CD4-positive, alpha-beta T cell treated with Interleukin-21 for 1 hour (primary cell): ENCODE measurements at regions not wholly inside any gene's neighbourhood (a gene's known extent, or its start where the extent isn't known, plus 50 kb on each side); places are given as distances from the start of the nearest gene placed in this dataset.
"Not testable (repeated sequence)": the region's sequence is repeated elsewhere in the genome, so short reads cannot be mapped to it uniquely, and the experiment has no call there.

Experiments
- DNase-seq: peaks from one replicate; pipeline ENCODE4 v3.0.0-alpha.2; 2020

- DNase-seq: no peak
Measured at GRCh38 chr9:84512493-84512892, 157.0 kb upstream of the NTRK2 start.

GRCh38 chr9:84513473-84513872, 156.1 kb upstream of the NTRK2 start:
- DNase-seq: no peak

GRCh38 chr9:84513979-84514378, 155.6 kb upstream of the NTRK2 start:
- DNase-seq: no peak

- DNase-seq: no peak
Measured at GRCh38 chr9:84514421-84514820, 155.1 kb upstream of the NTRK2 start.

GRCh38 chr9:84517026-84517425, 152.5 kb upstream of the NTRK2 start:
- no peak for DNase-seq

GRCh38 chr9:84519413-84519812, 150.1 kb upstream of the NTRK2 start:
- no peak for DNase-seq

GRCh38 chr9:84521208-84521607, 148.3 kb upstream of the NTRK2 start:
- no peak for DNase-seq

GRCh38 chr9:84526211-84526610, 143.3 kb upstream of the NTRK2 start:
- DNase-seq: not testable (repeated sequence)

- DNase-seq: not testable (repeated sequence)
Measured at GRCh38 chr9:84527060-84527720, 142.3 kb upstream of the NTRK2 start.

- not testable (repeated sequence) for DNase-seq
Measured at GRCh38 chr9:84535973-84536372, 133.6 kb upstream of the NTRK2 start.

- no peak for DNase-seq
Measured at GRCh38 chr9:84538879-84539278, 130.7 kb upstream of the NTRK2 start.

GRCh38 chr9:84542554-84542953, 127.0 kb upstream of the NTRK2 start:
- no peak for DNase-seq

GRCh38 chr9:84554069-84554664, 115.4 kb upstream of the NTRK2 start:
- DNase-seq: no peak

- DNase-seq: no peak
Measured at GRCh38 chr9:84556556-84556955, 113.0 kb upstream of the NTRK2 start.

GRCh38 chr9:84557751-84558150, 111.8 kb upstream of the NTRK2 start:
- no peak for DNase-seq

- no peak for DNase-seq
Measured at GRCh38 chr9:84563691-84564090, 105.8 kb upstream of the NTRK2 start.

- no peak for DNase-seq
Measured at GRCh38 chr9:84567805-84568204, 101.7 kb upstream of the NTRK2 start.

GRCh38 chr9:84570482-84571154, 98.9 kb upstream of the NTRK2 start:
- no peak for DNase-seq

GRCh38 chr9:84573083-84573482, 96.4 kb upstream of the NTRK2 start:
- no peak for DNase-seq

GRCh38 chr9:84575705-84576104, 93.8 kb upstream of the NTRK2 start:
- DNase-seq: no peak

- DNase-seq: no peak
Measured at GRCh38 chr9:84583866-84584265, 85.7 kb upstream of the NTRK2 start.

GRCh38 chr9:84586662-84587061, 82.9 kb upstream of the NTRK2 start:
- no peak for DNase-seq

GRCh38 chr9:84587153-84587552, 82.4 kb upstream of the NTRK2 start:
- DNase-seq: no peak

- DNase-seq: no peak
Measured at GRCh38 chr9:84589542-84589941, 80.0 kb upstream of the NTRK2 start.
